ENCODE measurements at regions not wholly inside any gene's neighbourhood (a gene's known extent, or its start where the extent isn't known, plus 50 kb on each side); places are given as distances from the start of the nearest gene placed in this dataset.

GRCh38 chr12:24759155-24759554 lies 189.7 kb downstream of the BCAT1 start:
- no peak overlapping the region for H3K4me3 ChIP-seq (ENCODE audit: low read depth in 1 of 2, low read length in 1 of 2)
- TF ChIP-seq, protein P1, sequence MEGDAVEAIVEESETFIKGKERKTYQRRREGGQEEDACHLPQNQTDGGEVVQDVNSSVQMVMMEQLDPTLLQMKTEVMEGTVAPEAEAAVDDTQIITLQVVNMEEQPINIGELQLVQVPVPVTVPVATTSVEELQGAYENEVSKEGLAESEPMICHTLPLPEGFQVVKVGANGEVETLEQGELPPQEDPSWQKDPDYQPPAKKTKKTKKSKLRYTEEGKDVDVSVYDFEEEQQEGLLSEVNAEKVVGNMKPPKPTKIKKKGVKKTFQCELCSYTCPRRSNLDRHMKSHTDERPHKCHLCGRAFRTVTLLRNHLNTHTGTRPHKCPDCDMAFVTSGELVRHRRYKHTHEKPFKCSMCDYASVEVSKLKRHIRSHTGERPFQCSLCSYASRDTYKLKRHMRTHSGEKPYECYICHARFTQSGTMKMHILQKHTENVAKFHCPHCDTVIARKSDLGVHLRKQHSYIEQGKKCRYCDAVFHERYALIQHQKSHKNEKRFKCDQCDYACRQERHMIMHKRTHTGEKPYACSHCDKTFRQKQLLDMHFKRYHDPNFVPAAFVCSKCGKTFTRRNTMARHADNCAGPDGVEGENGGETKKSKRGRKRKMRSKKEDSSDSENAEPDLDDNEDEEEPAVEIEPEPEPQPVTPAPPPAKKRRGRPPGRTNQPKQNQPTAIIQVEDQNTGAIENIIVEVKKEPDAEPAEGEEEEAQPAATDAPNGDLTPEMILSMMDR (IDR thresholded peaks at IDR 0.05) = no peak
- no peaks in the 10 kb centered on the region for H3K4me1 ChIP-seq (ENCODE audit: control insufficient read depth in 1 of 2, insufficient read depth in 1 of 2, low read depth in 1 of 2, low read length in 1 of 2)
- no peak overlapping the region for H3K27ac ChIP-seq
- H3K9me3 ChIP-seq = no peaks in the 10 kb centered on the region
- H3K27me3 ChIP-seq = no peaks in the 10 kb centered on the region
- H3K36me3 ChIP-seq = no peaks in the 10 kb centered on the region

DNA sequence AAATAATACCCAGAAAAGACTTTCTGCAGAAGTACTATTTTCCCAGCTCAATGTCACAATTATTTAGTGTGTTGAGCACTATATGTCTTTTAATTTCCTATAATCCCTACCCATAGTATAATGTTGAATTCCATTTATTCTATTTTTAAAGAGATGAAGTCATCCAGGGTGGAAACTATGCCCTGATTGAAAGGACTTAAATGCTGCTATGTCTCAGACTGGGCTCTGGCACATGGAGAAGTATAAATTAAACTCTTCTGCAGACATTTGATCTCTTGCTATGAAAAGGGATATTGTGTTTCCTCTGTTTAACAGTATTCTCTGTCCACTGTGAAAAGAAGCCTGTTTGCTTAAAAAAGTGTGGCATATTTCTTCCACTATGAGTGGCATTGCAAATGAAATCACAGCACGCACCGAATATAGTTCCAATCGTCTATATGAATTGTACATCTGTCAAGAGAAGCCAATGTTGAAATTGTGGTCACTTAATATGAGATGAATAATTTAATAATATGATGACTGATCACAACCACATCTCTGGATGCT lies 192.3 kb downstream of the BCAT1 start:
- no peaks in the 10 kb centered on the region for H3K27me3 ChIP-seq
- H3K9me3 ChIP-seq = no peaks in the 10 kb centered on the region
- H3K4me1 ChIP-seq (ENCODE audit: control insufficient read depth in 1 of 2, insufficient read depth in 1 of 2, low read depth in 1 of 2, low read length in 1 of 2) = no peaks in the 10 kb centered on the region
- H3K36me3 ChIP-seq = no peaks in the 10 kb centered on the region
- TF ChIP-seq, protein P1 (IDR thresholded peaks at IDR 0.05) = no peak
- no peak overlapping the region for H3K4me3 ChIP-seq (ENCODE audit: low read depth in 1 of 2, low read length in 1 of 2)
- H3K27ac ChIP-seq = no peak overlapping the region

DNA sequence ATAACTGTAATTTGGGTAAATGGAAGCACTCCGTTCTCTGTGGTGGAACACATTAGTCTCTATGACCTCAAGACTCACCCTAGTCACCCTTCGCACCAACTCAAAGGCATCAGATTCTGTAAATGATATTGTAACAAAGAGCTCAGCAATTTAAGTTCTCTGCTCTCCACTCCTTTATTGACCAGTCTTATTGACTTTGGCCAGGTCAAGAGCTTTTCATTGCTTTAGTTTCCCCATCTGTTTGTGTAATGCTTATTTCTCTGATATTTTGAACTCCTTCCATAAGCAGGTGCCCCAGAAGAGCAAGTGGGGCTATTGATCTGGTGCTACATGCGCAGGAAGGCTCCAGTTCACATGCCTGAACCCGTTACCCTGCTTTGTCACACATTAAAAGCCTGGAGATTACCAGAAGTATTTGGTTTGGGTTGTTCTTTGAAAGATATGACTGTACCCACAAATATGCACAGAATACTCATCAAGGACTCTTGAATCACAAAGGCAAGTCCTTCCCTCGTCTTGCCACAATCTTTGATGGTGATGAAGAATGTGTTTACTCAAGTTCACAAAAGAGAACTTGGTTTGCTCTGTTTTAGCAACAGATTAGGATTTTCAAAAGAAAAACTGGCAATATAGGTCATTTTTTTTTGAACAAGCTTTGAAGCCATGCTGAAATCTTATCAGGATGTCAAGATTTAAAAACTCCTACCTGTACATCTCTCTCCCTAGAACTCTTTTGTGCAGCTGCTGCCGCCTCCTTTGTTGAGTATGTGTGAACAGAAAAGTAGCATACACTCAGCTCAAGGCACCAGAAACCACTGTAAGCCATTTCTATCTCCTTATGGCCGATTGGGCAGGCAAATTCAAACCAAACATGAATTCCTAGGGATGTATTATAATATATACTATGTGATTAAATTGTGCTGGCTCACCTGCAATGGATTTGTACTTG lies 193.9 kb downstream of the BCAT1 start:
- Histone ChIP-seq H3K36me3 (no peaks in the 10 kb centered on the region), H3K27ac (no peak overlapping the region), H3K4me3 (ENCODE audit: low read depth in 1 of 2, low read length in 1 of 2) (no peak overlapping the region), H3K4me1 (ENCODE audit: control insufficient read depth in 1 of 2, insufficient read depth in 1 of 2, low read depth in 1 of 2, low read length in 1 of 2) (no peaks in the 10 kb centered on the region), H3K27me3 (no peaks in the 10 kb centered on the region), H3K9me3 (no peaks in the 10 kb centered on the region)
- TF ChIP-seq, protein P1 (IDR thresholded peaks at IDR 0.05) = no peak

GRCh38 chr12:24752763-24753462 lies 196.0 kb downstream of the BCAT1 start:
- H3K27ac ChIP-seq = no peak overlapping the region
- no peaks in the 10 kb centered on the region for H3K9me3 ChIP-seq
- H3K36me3 ChIP-seq = no peaks in the 10 kb centered on the region
- no peak overlapping the region for H3K4me3 ChIP-seq (ENCODE audit: low read depth in 1 of 2, low read length in 1 of 2)
- H3K27me3 ChIP-seq = no peaks in the 10 kb centered on the region
- no peaks in the 10 kb centered on the region for H3K4me1 ChIP-seq (ENCODE audit: control insufficient read depth in 1 of 2, insufficient read depth in 1 of 2, low read depth in 1 of 2, low read length in 1 of 2)
- TF ChIP-seq, protein P1 (IDR thresholded peaks at IDR 0.05) = no peak

- no peaks in the 10 kb centered on the region for H3K27me3 ChIP-seq
- H3K36me3 ChIP-seq = no peaks in the 10 kb centered on the region
- no peaks in the 10 kb centered on the region for H3K9me3 ChIP-seq
- no peak overlapping the region for H3K4me3 ChIP-seq (ENCODE audit: low read depth in 1 of 2, low read length in 1 of 2)
- TF ChIP-seq, protein P1 (IDR thresholded peaks at IDR 0.05) = no peak
- H3K4me1 ChIP-seq (ENCODE audit: control insufficient read depth in 1 of 2, insufficient read depth in 1 of 2, low read depth in 1 of 2, low read length in 1 of 2) = no peaks in the 10 kb centered on the region
- no peak overlapping the region for H3K27ac ChIP-seq
These were observed 197.7 kb downstream of the BCAT1 start for GRCh38 chr12:24751181-24751580.
